ENCODE measurements at regions not wholly inside any gene's neighbourhood (a gene's known extent, or its start where the extent isn't known, plus 50 kb on each side); places are given as distances from the start of the nearest gene placed in this dataset.

DNA sequence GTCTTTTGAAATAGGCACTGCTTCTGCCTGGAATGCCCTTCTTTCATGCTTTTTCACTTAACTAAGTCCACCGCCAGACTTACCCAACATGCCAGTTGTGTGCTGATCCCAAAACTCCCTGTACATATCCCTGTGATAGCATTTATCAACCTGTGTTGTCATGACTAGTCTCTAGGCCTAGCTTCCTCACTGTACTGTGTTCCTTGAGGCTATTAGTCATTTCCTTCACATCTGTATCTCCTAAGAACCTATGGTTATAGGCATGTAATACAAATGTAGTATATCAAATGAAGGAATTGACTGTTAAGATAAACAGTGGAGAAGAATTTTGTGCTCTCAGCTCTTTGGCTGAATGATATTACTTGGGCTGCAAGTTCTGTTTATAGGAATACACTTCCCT, 184.3 kb downstream of the CYRIA start:
- Histone ChIP-seq H2BK15ac (ENCODE audit: low read length) (no peak overlapping the region), H3K4me1 (replicated peaks in 1 of 4; ENCODE audit: control insufficient read depth in 3 of 4, insufficient read depth in 4 of 4, low read length in 3 of 4) (no peaks in the 10 kb centered on the region), H2BK12ac (ENCODE audit: low read depth, low read length) (no peak overlapping the region), H3K23me2 (ENCODE audit: low read depth, low read length) (no peaks in the 10 kb centered on the region), H3K9ac (replicated peaks in 1 of 4; ENCODE audit: extremely low read depth in 1 of 4, low read depth in 3 of 4, low read length in 3 of 4) (no peak overlapping the region), H3K9me3 (ENCODE audit: insufficient read depth in 2 of 2, low read depth in 1 of 2, low read length in 1 of 2) (no peaks in the 10 kb centered on the region), H4K5ac (ENCODE audit: insufficient read length, low read depth, low read length) (no peak overlapping the region), H4K8ac (ENCODE audit: extremely low read depth, insufficient read depth, low read length) (no peak overlapping the region), H4K20me1 (replicated peaks in 1 of 2; ENCODE audit: control insufficient read depth in 1 of 2, insufficient read depth in 2 of 2, low read length in 2 of 2) (no peaks in the 10 kb centered on the region), H3K23ac (ENCODE audit: insufficient read length) (no peak overlapping the region), H3K18ac (ENCODE audit: extremely low read depth, low read length) (no peak overlapping the region), H3K36me3 (ENCODE audit: control insufficient read depth in 2 of 4, insufficient read depth in 4 of 4, low read length in 3 of 4) (no peaks in the 10 kb centered on the region), H3K79me1 (ENCODE audit: low read depth, low read length) (no peaks in the 10 kb centered on the region), H3K4ac (replicated peaks; ENCODE audit: insufficient read length, low read depth, low read length) (no peak overlapping the region), H3K27me3 (replicated peaks in 1 of 4; ENCODE audit: control insufficient read depth in 3 of 4, extremely low read depth in 1 of 4, insufficient read depth in 3 of 4, low read length in 3 of 4) (no peaks in the 10 kb centered on the region), H2AFZ (ENCODE audit: low read length) (no peak overlapping the region), H3K79me2 (ENCODE audit: control insufficient read depth in 1 of 2, insufficient read depth in 2 of 2, low read length in 2 of 2) (no peaks in the 10 kb centered on the region), H3K4me3 (ENCODE audit: extremely low read depth in 1 of 4, insufficient read depth in 2 of 4, low read depth in 3 of 4, low read length in 4 of 4) (no peak overlapping the region), H2BK5ac (ENCODE audit: low read depth, low read length) (no peak overlapping the region), H3K4me2 (ENCODE audit: insufficient read depth in 1 of 2, low read depth in 2 of 2, low read length in 2 of 2) (no peak overlapping the region), H3K27ac (ENCODE audit: low read depth, low read length) (no peak overlapping the region), H2BK20ac (ENCODE audit: low read length) (no peak overlapping the region), H2BK120ac (replicated peaks; ENCODE audit: low read depth, low read length) (no peak overlapping the region), H3K14ac (ENCODE audit: insufficient read length) (no peak overlapping the region), H2AK5ac (ENCODE audit: low read depth, low read length) (no peak overlapping the region), H3K56ac (replicated peaks; ENCODE audit: insufficient read length, low read depth, low read length) (no peak overlapping the region), H4K91ac (replicated peaks; ENCODE audit: insufficient read length, low read length) (no peak overlapping the region)
- ChIA-PET POLR2A (ENCODE audit: partially characterized antibody) (no interaction called here), CTCF (ENCODE audit: partially characterized antibody) (interaction anchor here (1.2 to 1.9 kb wide), 5 partner anchors 17 to 752 kb away, joined by 3 to 4 read pairs (median 3); no protein-coding TSS in a partner anchor)
- WGBS, 2 experiments (ENCODE audit: extremely low coverage in 1 of 2, insufficient coverage in 1 of 2, insufficient read length in 1 of 2, insufficient replicate concordance in 2 of 2, low coverage in 1 of 2, low lambda C conversion rate in 2 of 2, missing lambda C conversion rate in 1 of 2): 92% methylated on average over 1 of the region's 1 CpG; no CpG with 5 or more reads in 1 of the 2 experiments
- FAIRE-seq (no peak), DNase-seq (ENCODE audit: low read depth in 1 of 2, low spot score in 2 of 2) (no peak)
- TF ChIP-seq MAFK (IDR thresholded peaks at IDR 0.05; ENCODE audit: low read depth, low read length) (no peak), KDM1A (IDR thresholded peaks at IDR 0.05; ENCODE audit: borderline replicate concordance, low read length) (no peak), GTF2F1 (IDR thresholded peaks at IDR 0.05; ENCODE audit: borderline replicate concordance, low read depth, low read length) (no peak), SIN3A (conservative IDR thresholded peaks at IDR 0.05 in 1 of 2, IDR thresholded peaks at IDR 0.05 in 1 of 2; ENCODE audit: low read depth in 1 of 2, low read length in 2 of 2) (no peak), EP300 (IDR thresholded peaks at IDR 0.05; ENCODE audit: borderline replicate concordance in 1 of 2, low read depth in 2 of 2, low read length in 2 of 2) (no peak), TCF12 (IDR thresholded peaks at IDR 0.05; ENCODE audit: low read depth, low read length) (no peak), TAF7 (optimal IDR thresholded peaks at IDR 0.05; ENCODE audit: borderline replicate concordance, low read depth, low read length) (no peak), CBX8 (IDR thresholded peaks at IDR 0.05; ENCODE audit: borderline replicate concordance, low read depth, low read length) (no peak), ATF2 (IDR thresholded peaks at IDR 0.05; ENCODE audit: low read length) (no peak), RBBP5 (IDR thresholded peaks at IDR 0.05; ENCODE audit: borderline replicate concordance, low read depth, low read length) (no peak), BRCA1 (IDR thresholded peaks at IDR 0.05; ENCODE audit: low read depth, low read length) (no peak), POU5F1 (IDR thresholded peaks at IDR 0.05; ENCODE audit: low read depth, low read length) (no peak), MAX (IDR thresholded peaks at IDR 0.05) (no peak)

All from H1 (cell line).